22Rv1 (cell line): ENCODE measurements at regions not wholly inside any gene's neighbourhood (a gene's known extent, or its start where the extent isn't known, plus 50 kb on each side); places are given as distances from the start of the nearest gene placed in this dataset.

Experiments used
- CTCF ChIP-seq: fragments of 450-650 bp; IDR thresholded peaks from 2 replicates; pipeline ENCODE4 v1.5.1; 2017; ENCODE audit warnings: mild to moderate bottlenecking
- ZFX ChIP-seq: fragments of 450-650 bp; IDR thresholded peaks from 2 replicates; pipeline ENCODE4 v1.6.1; 2017; ENCODE audit warnings: antibody characterized with exemption, borderline replicate concordance

- TF ChIP-seq CTCF (no peak), ZFX (no peak)
Measured at GRCh38 chr15:93459396-93459795, 370.4 kb upstream of the RGMA start.
